NOMO-1 treated with DMSO at 0.1 percent for 48 hours (cell line): ENCODE measurements at regions not wholly inside any gene's neighbourhood (a gene's known extent, or its start where the extent isn't known, plus 50 kb on each side); places are given as distances from the start of the nearest gene placed in this dataset.

Experiments used
- DNase-seq: peaks from one replicate; lab custom pipeline; 2025; ENCODE audit not compliant: unreplicated experiment; lab: John Stamatoyannopoulos, UW

DNA sequence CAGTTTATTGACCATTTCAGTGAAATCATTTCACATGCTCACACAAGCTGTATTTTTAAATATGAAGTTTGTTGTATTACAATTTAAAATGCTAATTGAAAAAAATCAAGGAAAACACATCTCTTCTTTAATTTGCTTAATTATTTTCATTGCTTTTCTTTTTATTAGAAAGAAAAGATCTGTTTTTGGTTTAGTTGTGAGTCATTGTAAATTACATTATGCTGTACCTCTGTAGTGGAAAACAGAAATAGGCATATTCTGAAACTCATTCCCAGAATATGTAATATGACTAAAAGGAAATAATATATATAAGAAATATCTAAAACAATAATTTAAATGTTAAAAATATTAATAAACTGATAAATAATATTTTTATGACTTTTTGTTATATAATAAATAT lies 161.9 kb downstream of the HGF start:
- no peak for DNase-seq

DNA sequence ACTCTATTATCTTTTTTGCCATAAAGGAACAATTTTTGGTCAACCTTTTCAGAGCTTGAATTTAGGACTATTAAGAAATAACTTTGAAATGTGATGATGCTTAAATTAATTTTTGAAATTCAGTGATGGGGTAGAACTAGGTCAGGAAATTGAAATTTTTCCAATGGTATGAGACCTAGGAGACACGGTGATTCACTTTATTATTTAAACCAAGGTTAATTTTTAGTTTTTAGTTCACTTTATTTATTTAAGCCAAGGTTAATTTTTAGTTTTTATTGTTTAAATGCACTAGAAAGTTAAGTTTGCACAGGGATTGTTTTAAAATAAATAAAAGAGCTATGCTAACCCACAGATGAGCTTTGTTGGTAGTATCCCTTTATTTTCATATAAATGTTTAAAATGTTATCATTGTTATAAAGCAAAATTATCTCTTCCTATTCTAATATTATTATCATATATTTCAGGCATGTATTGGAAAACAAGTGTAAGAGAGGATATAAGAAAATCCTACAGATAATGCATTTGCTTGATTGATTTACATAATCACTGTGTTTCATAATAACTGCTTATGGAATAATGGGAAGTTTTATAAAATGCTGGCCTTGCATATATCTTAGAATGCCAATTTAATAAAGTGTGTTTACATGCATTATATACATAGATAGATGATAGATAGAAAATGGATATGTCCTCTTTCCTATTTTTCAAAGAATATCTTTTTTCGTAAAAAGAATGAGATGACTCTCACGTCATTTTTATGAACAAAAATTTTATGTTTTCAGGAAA lies 163.6 kb downstream of the HGF start:
- DNase-seq, result no peak

DNA sequence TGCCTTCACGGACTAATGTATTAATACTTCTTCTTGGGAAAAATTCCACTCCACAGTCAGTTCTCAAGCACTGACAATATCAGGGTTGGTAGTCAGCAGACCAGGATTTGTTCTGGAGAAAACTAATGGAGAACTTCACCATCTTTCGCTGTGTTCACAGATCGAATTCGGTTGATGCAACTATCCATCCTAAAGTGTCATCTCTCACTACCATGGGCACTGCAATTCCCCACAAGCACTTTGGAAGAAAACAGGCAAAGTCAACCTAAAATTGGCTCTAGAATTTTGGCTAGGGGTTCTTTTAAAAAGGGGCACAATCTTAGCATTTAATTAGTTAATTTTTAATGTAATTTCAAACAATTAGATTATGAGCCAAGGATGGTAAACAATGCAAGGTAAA lies 164.4 kb downstream of the HGF start:
- DNase-seq, result no peak

GRCh38 chr7:81604808-81605174 lies 165.1 kb downstream of the HGF start:
- DNase-seq, result no peak

GRCh38 chr7:81604075-81604807 lies 165.6 kb downstream of the HGF start:
- DNase-seq, result no peak

- DNase-seq, result no peak
These were observed 169.2 kb downstream of the HGF start for GRCh38 chr7:81600608-81601007.

DNA sequence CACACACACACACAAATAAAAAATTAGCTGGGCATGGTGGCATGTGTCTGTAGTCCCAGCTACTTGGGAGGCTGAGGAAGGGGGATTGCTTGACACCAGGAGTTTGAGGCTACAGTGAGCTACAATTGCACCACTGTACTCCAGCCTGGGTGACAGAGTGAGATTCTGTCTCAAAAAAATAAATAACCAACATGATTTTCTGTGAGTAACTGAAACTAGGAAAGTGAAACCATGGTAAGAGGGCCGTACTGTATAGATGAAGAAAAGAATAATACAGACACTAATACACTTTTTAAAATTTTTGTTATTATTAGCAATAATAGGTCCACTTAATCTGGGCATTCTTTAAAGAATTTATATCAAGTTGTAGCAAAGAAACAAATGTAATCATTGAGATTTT lies 170.9 kb downstream of the HGF start:
- no peak for DNase-seq

DNA sequence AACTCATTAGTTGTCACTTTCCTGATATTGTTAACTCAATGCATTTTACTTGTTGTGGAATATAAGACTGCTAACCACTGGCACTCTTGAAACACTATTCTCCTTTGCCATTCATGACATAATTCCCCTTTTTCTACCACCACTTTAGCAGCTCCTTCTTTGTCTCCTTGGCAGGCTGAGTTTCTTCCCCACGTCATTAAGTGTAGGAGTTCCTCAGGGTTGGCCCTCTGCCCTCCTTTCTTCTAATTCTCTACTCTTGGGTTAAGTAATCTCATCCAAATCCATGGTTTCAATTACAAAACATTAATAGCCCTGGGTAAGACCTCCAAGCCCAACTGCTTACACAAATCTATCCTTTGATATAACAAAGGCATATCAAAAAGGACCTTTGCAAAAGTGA lies 175.1 kb downstream of the HGF start:
- DNase-seq, result no peak

- no peak for DNase-seq
These were observed 179.7 kb downstream of the HGF start for GRCh38 chr7:81590131-81590530.

DNA sequence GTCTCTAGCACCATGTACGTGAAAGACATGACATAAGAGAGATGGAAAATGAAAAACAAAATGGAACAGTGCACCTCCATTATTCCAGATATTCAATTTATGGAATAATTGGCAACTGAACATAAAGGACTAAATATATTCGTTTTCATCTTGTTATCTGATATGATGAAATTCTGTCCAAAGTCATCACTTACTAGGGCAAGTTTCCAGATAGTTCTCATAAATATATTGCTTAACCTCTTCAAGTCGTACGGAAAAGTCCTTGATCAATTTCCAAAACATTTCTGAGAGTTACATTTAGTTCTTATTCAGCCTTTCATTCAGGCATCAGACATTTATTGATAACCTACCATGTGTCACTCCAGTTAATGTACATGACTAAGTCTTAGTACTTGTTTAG lies 185.2 kb downstream of the HGF start:
- DNase-seq, result no peak

DNA sequence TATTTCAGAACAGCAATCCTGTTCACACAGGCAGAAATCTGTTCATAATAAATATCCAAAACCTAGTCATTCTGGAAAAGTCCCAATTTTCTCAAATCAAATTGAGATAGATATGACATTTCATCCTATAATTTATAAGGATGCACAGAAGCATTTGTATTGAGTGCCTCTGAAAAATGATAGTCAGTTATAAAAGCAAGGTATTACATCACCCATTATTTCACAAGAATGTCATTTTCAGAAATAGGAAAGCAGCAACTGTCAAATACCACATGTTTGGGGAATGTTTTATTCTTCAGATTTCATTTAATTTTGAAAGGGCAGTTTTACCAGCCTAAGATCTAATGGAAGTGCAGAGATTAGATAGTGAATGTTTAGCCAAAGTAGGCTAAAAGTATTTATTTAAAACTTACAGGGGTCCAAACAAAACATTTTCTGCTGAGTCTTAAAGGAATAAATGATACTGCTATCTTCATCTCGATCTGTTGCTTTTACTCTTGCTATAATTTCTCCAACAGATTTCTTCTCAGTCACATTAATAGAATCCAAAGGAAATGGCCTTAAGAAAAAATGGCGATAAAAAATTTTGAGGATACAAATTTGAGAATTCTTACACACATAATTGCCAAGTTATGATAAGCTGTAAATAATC lies 185.8 kb downstream of the HGF start:
- DNase-seq, result peak; percentile 68

- no peak for DNase-seq
These were observed 186.8 kb downstream of the HGF start for GRCh38 chr7:81583090-81583489.

DNA sequence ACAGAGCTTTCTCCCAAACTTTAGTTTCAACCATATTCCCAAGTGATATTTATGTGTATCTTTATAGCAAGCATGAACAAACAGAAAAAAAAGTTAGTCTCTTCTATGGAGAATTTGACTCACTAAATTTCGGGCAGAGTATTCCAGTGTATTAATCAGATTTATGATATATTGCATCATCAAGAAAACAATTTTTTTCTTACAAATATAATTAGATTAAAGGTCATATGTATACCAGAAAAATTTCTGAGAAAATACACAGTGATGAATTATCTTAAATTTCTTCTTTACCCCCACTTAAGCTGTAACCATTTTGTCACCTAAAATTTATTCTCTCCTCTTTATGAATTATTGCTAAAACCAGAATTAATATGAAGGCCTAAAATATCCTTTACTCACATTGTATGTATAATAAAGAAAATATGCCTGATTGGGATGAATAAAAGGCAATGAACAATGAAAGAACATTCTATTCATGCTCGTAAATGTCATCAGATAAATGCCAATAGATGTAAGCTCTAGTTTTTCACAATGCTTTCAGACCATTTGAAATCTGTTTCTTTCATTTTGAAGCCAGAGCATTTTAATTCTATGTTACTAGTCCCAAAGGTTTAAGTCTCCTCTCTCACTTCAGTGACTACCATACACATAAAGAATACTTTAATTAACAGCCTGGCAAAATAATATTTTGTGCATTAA lies 192.1 kb downstream of the HGF start:
- DNase-seq, result no peak

DNA sequence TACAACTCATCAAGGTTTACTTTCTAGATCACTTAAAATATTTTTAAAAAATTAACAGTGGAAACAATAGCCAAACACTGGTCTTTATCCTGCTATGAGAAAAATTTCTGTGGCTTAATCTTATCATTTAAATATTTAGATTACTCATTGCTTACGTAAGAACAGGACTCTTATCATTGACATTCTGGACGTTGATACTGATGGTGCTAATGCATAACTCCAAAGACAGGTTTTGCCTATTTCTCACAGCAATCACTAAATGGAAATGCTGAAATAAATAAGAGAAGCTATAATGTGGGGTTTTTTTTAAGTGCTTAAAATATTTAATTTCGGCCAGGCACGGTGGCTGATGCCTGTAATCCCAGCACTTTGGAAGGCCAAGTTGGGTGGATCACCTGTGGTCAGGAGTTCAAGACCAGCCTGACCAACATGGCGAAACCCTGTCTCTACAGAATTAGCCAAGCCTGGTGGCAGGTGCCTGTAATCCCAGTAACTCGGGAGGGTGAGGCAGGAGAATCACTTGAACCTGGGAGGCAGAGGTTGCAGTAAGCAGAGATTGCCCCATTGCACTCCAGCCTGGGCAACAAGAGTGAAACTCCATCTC lies 195.0 kb downstream of the HGF start:
- no peak for DNase-seq

DNA sequence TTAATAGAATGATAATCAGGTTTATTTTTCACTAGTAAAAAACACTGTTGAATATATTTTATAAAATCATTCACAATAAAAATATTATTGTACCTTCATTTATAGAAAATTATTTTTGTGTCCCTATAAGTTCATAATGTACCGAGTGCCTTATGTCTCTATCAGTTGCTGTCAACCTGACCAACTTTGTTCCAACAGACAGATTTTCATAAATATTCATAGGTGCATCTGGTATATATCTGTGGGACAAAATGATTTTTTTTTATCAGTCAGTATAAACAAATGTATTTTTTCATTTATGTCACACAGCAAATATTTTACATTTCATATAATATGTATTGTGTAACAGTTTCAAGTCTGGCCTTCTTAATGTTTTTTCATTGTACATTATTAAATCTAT lies 195.9 kb downstream of the HGF start:
- DNase-seq, result no peak

GRCh38 chr7:81573128-81573527 lies 196.7 kb downstream of the HGF start:
- no peak for DNase-seq

DNA sequence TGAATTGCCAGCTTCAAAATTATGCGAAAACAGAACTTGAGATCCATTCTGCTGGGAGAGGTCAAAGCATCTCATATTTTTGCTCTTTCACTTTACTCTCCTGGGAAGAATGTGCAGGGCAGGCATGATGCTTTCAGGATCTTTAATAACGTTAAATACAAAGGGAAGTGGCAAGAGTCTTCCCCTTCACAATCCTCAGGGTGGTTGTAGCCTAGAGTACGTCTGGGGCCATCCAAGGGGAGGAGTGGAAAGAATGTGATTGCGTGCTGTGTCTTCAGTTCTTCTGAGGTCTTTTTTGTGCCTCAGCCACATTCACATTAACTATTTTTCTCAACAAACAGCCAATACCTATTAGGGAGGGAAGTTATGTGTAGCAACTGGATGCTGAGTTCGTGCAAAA lies 207.3 kb downstream of the HGF start:
- DNase-seq, result no peak

- DNase-seq, result no peak
These were observed 209.1 kb downstream of the HGF start for GRCh38 chr7:81560708-81561107.

DNA sequence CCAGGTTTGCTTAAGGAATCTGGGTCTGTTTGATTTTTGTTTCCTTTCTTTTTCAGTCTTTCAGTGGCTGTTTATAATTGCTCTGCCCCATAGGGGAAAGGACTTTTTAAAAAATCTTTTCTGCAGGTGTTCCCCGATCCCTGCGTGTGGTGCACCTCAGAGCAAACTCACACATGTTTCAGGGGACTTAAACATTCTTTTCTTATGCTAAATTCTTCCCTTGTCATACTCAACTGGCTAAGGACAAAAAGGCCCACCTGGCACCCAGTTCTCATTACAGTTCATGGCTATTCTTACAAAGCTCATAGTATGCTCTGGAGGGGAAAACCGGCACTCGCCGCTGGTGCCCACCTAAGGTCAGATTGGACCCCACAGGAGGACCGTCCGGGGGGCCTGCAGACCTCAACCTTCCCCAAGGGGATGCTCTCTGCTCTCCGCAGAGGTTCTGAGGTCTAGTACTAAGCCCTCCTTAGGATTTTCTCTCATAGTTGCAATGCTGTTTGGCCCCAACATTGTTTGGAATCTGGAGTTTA lies 220.3 kb downstream of the HGF start:
- DNase-seq, result no peak

DNA sequence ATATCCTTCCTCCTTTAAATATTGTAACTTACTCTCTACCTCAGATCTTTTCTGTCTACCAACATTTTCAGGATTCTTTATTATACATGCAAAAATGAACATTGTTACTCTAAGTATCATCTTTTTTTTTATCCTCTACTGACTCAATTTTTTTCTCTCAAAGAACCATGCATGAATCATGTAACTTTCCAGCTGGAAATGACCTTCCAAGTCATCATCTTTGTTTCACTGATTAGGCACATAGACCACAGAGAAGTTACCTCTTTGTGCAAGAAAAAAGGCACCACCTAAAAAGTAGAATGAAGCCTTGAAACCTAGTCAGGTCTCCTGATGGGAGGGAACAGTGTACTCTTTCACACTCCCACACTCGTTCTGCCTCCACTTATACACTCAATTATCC lies 234.9 kb downstream of the HGF start:
- DNase-seq, result no peak

DNA sequence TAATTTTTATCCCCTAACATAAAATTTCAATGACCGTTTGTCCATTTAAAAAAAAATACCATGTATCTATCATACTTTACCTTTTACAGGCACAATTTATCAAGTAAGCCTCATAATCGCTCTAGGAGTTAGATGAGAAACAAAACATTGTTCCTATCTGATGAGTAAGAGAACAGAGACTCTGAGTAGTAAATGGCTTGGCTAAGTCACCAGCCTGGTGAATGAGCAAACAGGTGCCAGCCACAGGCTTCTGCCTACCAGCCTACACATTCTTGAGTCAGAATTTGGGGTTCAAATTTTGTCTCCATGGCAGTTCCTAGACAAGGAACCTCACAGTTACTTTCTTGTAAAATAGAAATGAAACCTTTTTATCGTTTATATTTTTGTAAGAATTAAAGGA lies 235.4 kb downstream of the HGF start:
- DNase-seq, result no peak
